ENCODE measurements at regions not wholly inside any gene's neighbourhood (a gene's known extent, or its start where the extent isn't known, plus 50 kb on each side); places are given as distances from the start of the nearest gene placed in this dataset.

DNA sequence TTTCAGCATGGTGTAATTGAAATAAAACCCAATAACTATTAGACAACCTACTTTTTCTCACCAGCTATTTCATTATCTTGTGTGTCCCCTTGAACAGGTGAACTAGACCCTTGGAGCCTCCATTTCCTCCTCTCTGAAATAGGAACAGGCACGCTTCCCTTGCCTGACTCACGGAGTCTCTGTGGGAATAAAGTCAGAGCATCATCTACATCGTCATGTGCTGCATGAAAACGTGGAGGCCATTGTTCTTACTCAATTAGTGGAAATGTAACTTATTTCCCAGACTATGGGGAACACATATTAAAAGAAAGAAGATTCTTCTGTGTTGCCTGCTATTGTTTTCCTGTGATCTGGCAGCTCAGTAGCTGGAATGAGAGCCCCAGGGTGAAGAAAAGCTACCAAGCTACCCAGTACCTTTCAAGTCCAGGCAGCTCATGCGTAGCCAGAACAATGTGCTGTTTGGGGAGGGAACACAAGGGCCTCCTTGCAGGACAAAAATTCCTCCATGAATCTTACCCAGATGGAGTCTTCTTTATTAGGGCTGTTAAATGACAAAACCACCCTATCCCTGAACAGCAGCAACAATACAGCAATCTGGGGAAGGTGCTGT lies 59.8 kb downstream of the SOX11 start:
- in situ Hi-C loops (cut with MboI; ENCODE audit: low pct_unique_long_range_greater_than_20kb, low sequenced_read_pairs): no loop called here
- DNase-seq: no peak

DNA sequence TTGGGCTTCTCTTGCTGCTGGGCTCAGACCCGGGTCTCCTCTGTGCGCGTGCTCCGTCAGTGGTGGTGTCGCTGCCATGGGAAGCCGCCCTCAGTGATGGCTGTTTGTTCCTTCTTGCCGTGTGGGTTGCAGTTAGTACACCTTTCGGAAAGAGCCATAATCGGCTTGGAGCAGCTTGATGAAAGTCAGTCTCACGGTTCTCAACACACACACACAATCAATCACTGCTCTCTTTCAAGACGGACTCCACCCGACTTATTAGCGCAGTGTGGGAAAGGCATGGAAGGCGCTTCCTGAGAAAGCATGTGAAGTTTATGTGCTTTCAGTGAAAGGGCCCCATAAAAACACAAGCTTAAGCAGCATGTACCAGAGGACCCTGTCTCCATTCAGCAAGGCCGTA lies 64.1 kb downstream of the SOX11 start:
- in situ Hi-C loops (cut with MboI; ENCODE audit: low pct_unique_long_range_greater_than_20kb, low sequenced_read_pairs): no loop called here
- no peak for DNase-seq

DNA sequence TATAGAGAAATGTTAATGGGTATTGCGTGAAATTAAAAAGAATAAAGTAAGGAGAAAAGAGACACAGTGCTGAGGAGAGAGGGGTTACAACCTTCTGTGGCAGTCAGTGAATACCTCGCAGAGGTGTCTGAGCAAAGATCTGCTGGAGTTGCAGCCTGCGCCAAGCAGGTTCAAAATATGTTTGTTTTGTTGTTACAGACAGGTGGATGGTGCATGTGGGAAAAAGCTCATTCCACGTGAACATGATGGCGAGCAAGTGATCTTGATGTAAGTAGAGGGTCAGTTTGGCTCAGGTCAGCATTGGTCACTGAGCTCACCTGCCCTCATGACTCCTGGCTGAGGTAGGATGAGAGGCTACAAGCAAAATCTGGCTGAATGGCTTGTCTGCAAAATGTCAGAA lies 66.2 kb downstream of the SOX11 start:
- in situ Hi-C loops (cut with MboI; ENCODE audit: low pct_unique_long_range_greater_than_20kb, low sequenced_read_pairs): no loop called here
- no peak for DNase-seq

DNA sequence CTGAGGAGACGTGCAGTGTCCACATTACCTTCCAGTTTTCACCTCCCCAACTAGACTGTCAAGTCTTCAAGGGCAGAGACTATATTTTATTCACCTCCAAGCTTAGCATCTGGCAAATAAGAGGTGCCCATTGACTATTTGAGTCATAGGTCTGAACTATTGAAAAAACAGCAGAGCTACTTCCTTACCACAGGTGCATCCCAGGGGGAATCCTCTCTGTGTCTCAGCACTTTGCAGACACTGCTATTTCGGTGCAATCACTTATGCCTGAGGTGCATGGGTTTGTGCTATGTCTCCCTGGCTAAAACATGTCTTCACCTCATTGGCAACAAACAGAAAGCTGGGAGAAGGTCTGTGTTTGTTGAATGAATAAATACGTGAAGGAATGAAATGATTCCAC lies 67.8 kb downstream of the SOX11 start:
- in situ Hi-C loops (cut with MboI; ENCODE audit: low pct_unique_long_range_greater_than_20kb, low sequenced_read_pairs): no loop called here
- DNase-seq: no peak

DNA sequence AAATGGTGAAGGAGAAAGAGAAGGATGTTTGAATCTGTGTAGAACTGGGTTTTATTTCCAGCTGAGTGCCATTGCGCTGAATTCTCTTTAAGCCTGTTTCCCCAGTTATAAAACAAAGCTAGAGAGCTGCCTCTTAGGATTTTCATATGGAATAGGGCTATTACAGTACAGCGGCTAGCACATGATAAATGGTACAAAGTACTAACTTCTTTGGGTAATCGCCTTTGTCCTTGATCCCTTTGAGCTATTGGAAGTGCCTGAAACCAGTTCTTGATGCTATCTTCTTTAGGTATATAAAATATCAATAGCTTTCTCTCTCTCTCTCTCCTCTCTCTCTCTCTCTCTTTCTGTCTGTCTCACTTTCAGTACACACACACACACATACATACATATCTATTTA lies 71.3 kb downstream of the SOX11 start:
- no peak for DNase-seq
- in situ Hi-C loops (cut with MboI; ENCODE audit: low pct_unique_long_range_greater_than_20kb, low sequenced_read_pairs): no loop called here

DNA sequence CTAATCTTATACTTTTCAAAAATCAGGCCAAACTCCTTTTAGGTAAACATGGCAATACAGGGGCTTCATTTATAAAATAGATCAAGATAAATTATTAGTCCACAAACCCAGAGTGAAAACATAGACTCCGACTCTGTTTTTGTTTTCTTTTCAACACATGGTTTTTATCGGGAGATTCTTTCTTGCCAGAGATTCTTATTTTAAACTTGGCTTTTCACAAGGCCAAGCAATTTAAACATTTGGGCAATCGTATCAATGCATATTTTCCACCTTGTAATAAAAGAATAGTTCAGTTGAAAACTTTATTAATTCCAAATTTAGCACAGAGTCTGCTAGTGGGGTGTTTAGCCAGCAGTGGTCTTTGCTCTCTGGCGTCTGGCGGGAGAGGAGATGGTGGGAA lies 71.9 kb downstream of the SOX11 start:
- in situ Hi-C loops (cut with MboI; ENCODE audit: low pct_unique_long_range_greater_than_20kb, low sequenced_read_pairs): no loop called here
- no peak for DNase-seq

DNA sequence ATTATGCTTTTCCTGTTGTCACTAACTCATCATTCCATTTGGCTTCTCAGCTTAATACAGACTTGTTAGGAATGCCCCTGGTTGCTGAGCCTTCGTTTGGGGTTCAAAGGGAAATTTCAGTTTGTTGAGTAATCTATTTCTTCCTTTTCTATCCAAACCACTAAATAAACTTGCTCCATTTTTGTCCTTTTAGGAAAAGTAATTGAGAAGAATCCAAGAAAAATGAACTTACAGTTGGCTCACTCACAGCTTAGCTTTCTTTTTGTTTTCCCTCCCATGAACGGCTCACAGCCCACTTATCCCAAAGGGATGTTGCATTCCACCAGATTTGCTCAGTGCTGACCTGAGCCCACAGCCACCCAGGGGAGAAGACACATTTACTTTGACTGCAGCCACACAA lies 73.9 kb downstream of the SOX11 start:
- no peak for DNase-seq
- in situ Hi-C loops (cut with MboI; ENCODE audit: low pct_unique_long_range_greater_than_20kb, low sequenced_read_pairs): no loop called here

DNA sequence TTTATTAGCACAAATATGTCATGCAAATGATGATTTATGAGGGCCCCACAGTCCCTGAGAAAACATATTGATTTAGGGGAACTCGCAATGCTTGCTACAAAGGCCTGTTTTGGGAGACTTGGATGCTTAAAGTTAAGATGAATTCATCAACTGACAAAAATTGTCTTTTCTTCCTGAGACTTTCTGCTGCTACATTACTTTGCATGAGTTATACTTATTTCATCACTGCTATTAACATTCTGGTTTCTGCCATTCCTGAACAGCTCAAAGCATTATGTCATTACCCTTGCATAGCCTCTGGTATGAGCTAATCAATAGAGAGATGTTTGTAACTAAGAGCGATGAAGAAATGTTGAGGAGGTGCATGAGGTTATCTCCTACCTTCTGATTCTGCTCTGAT lies 74.4 kb downstream of the SOX11 start:
- in situ Hi-C loops (cut with MboI; ENCODE audit: low pct_unique_long_range_greater_than_20kb, low sequenced_read_pairs): no loop called here
- no peak for DNase-seq

DNA sequence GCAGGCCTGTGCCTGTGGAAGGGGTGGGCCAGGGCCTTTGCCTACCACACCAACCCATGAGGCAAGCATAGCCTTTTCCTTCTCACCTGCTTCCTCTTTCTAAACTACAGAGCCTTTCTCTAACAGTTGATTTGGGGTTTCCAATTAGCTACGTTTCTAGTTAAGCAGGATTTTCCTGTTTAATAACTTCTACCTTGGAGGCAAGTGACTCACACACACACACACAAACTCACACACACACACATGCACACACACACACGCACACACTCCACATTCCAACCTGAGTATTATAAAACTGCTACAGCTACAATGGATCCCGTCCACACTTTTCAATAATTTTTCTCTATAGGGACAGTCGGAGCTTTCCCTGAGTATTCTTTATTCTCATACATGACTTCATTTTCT lies 84.9 kb downstream of the SOX11 start:
- in situ Hi-C loops (cut with MboI; ENCODE audit: low pct_unique_long_range_greater_than_20kb, low sequenced_read_pairs): no loop called here

DNA sequence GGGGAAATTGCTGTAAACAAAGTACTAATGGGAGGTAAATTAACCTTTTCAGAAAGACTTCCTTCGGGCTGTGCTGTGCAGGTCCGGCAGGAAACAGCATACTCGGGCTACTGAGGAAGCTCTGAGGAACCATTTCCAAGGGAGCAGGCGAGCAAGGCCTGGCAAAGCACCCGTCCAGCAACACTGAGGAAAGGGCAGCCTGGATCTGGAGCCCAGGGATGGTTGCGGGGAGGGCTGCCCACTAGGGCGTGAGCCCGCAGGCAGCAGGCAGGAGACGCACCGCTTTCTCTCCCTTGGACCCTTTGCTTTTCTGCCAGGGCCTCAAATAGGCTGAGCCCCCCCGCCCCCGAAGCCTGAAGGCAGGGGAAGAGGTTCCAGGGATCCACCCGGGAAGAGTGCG lies 89.5 kb downstream of the SOX11 start:
- DNase-seq: no peak
- in situ Hi-C loops (cut with MboI; ENCODE audit: low pct_unique_long_range_greater_than_20kb, low sequenced_read_pairs): no loop called here

More for the DNA sequence above, 84.9 kb downstream of the SOX11 start:
- DNase-seq: no peak

DNA sequence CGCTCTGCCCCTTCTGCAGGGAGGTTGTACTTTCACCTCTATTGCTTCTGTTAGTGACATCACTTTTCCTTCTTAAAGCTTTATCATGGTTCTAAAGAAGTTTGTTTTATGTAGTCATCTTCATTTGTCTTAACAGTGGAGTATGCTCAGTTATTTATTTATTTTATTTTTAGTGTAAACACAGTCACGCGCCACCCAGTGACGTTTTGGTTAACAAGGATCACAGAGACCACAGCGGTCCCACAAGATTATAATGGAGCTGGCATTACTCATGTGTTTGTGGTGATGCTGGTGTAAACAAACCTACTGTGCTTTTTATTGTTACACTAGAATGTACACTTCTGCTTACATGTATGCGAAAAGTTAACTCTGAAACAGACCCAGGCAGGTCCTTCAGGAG lies 89.9 kb downstream of the SOX11 start:
- no peak for DNase-seq
- in situ Hi-C loops (cut with MboI; ENCODE audit: low pct_unique_long_range_greater_than_20kb, low sequenced_read_pairs): no loop called here

DNA sequence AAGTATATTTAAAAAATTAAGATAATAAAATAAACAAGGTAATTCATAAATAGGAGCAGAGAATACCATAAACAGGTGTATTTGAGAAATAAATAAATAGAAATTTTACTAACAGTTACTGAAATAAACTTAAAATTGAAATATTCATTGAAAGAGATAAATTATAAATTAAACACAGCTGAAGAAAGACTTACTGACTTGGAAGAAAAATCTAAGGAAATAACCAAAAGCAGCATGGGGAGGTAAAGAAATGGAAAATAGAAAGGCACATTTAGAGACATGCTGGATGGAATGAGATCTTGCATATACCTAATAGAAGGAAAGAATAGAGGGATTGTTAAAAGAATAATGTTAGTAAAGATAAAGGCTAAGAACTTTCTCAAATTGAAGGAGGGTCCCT lies 96.3 kb downstream of the SOX11 start:
- DNase-seq: no peak
- in situ Hi-C loops (cut with MboI; ENCODE audit: low pct_unique_long_range_greater_than_20kb, low sequenced_read_pairs): no loop called here

DNA sequence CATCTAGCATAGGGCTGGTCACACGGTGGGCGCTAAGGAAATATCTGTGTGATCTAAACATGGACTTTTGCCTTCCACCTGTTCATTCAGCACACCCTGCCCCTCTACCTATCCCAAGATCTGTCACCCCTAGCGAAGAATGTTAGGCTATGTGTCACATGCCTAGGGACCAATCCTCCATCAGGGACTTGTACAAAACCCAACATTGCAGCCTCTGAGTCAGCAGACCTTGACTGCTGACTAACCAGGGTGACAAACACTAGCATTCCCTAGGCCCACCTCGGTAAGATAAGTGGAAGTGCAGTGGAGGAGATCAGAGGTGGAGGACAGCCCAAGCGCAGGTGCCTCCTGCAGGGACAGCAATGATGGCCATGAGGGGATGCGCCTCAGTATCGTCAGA lies 99.2 kb downstream of the SOX11 start:
- in situ Hi-C loops (cut with MboI; ENCODE audit: low pct_unique_long_range_greater_than_20kb, low sequenced_read_pairs): no loop called here
- DNase-seq: no peak

DNA sequence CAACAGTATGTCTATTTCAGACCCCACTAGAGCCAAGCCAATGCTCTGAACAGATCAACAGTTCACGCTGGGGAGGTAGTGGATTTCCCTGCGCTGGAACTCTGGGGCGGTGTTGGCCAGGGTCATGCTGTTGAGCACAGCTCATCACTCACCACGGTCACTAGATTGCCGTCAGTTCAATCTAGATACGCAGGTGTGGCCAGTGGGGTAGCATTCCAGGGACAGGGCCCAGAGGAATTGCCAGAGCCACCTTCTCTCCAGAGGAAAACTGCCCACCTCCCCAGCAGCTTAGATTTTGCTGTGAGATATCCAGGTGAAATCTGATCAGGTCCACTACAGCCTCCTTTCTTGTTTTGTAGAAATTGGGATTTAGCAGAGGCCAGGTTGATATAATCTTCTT lies 101.8 kb downstream of the SOX11 start:
- in situ Hi-C loops (cut with MboI; ENCODE audit: low pct_unique_long_range_greater_than_20kb, low sequenced_read_pairs): no loop called here
- DNase-seq: no peak

DNA sequence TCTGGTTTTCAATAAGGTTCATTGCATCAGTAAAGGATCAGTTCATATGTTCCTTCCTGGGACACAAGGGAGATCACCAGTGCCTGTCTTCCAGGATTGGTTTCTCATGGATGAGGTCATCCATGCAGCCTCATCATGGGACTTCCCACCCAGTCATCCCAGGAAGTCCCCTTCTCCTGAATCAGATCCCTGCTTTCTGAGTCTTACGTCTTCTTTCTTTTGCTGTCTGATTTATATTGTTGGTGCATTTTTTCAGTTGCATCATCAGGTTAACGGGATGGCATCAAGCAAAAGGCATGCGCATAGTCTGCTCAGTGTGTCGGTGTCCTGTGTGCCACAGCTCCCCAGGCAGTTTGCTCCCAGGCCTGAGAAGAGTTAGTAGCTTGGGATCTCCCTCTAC lies 105.9 kb downstream of the SOX11 start:
- DNase-seq: no peak
- in situ Hi-C loops (cut with MboI; ENCODE audit: low pct_unique_long_range_greater_than_20kb, low sequenced_read_pairs): no loop called here

DNA sequence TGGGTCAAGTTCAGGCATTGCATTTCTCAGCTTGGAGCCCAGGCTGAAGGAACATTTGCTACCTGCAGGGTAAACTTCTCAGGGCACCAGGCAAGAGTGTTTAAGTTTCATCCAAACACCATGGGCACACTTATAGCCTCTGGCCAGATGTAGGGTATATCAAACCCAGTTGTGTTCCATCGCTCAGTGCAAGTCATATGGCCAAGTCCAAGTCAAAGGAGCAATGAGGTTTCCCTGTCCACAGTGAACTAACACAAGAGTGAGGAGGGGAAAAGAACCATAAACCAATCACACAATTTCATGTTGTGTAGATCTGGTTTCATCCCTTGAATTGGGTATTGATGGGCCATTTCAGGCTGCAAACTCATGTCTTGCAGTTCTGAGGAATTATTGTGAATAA lies 107.2 kb downstream of the SOX11 start:
- DNase-seq: no peak
- in situ Hi-C loops (cut with MboI; ENCODE audit: low pct_unique_long_range_greater_than_20kb, low sequenced_read_pairs): no loop called here

DNA sequence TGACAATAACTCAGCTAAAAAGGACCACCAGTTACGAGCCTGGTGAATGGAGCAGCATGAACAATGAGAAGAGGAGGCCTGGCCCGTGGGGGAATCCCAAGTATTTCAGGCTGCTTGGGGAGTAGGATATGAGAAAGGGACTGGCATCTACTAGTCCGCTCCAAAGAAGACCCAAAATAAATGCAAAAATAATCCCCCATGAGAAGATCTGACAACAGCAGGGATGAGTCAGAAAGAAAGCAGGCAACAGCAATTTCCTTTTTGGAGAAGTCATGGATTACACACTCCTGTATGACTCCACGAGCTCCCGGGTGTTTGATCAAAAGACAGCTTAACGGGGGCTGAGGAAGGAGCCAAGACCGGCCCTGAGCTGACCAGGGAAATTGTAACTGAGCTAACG lies 111.4 kb downstream of the SOX11 start:
- no peak for DNase-seq
- in situ Hi-C loops (cut with MboI; ENCODE audit: low pct_unique_long_range_greater_than_20kb, low sequenced_read_pairs): no loop called here

DNA sequence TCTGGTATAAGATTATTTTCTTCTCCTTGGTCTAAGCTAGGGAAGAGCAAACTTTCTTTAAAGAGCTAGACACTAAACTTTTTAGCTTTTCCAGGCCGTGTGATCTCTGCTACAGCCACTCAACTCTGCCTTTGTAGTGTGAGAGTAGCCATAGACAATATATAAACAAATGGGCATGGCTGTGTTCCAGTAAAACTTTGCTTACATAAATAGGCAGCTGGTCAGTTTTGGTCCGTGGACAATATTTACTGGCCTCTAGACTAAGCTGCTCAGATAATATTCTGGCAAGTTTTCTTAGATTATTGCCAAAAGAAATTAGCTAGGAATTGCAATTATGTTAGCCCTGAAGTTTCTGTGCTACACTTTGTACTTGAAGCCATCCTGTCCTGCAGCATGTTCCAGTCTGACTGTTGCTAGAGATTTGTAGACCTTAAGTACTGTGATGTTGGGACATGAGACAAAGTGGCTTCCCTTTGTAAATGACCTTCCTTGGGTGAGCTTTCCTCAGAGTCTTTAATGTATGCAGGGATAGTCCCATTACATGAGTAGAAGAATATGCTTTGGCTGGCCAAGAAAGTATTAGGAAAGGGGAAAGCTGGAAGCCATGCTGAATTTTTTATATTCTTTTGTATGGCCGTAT lies 126.9 kb downstream of the SOX11 start:
- in situ Hi-C loops (cut with MboI; ENCODE audit: low pct_unique_long_range_greater_than_20kb, low sequenced_read_pairs): no loop called here
- DNase-seq: no peak

DNA sequence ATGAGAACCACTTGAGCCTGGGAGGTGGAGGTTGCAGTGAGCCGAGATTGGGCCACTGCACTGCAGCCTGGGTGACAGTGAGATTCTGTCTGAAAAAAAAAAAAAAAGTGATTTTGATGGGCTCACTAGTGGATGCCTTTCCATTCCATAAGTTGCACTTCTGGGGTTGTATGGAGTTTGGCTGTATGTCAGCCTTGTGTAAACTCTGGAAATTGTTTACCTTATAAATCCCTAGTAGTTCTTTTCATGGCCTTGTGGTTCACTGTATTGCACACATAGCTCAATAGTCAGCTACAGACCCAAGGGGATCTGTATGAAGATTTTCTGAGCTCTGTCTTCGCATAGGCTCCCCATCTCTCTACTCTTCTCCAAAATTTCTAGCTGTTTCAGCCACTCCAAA lies 131.9 kb downstream of the SOX11 start:
- in situ Hi-C loops (cut with MboI; ENCODE audit: low pct_unique_long_range_greater_than_20kb, low sequenced_read_pairs): no loop called here
- DNase-seq: no peak

DNA sequence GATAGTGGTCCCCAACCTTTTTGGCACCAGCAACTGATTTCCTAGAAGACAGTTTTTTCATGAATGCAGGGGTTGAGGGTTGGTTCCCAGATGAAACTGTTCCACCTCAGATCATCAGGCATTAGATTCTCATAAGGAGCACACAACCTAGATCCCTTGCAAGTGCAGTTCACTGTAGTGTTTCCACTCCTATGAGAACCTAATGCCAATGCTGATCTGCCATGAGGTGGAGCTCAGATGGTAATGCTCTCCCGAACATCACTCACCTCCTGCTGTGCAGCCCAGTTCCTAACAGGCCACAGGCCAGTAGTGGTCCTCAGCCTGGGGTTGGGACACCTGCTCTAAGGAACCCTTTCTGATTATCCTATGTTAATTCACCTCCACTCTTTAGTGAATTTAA lies 133.5 kb downstream of the SOX11 start:
- in situ Hi-C loops (cut with MboI; ENCODE audit: low pct_unique_long_range_greater_than_20kb, low sequenced_read_pairs): no loop called here
- DNase-seq: no peak

DNA sequence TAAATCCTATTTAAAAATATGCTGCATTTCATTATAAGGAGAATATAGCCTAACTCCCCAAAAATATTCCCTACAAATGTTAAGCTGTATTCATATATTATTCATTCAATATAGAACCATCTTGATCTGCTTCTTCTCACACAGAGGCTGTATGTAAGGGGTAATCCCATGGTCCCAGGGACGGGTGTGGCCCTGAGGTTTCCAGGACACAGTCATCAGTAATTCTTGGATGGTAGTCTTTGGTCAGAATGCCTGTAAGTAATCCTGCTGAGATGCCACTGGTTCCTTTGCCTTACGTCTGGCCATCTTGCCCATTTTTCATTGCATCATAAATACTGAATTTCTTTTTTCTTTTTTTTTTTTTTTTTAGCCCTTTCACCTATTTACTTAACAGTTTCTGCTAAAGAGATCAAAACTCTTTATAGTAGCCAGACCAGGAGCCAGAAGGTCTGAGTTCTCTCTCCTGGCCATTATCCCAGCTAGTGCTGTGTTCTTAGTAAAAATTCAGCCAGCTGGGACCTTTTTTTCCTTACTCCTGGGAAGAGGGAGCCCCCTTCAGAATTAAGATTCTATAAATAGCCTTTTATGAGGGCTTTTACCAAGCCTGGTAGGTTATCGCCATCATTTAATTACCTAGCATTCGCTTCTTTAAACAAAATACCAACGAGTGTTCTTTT lies 134.9 kb downstream of the SOX11 start:
- no peak for DNase-seq
- in situ Hi-C loops (cut with MboI; ENCODE audit: low pct_unique_long_range_greater_than_20kb, low sequenced_read_pairs): no loop called here
